GM18909 (cell line): ENCODE measurements at regions not wholly inside any gene's neighbourhood (a gene's known extent, or its start where the extent isn't known, plus 50 kb on each side); places are given as distances from the start of the nearest gene placed in this dataset.

Experiments used
- ATAC-seq: cut with Tn5 transposase; IDR thresholded peaks from one replicate; pipeline ENCODE4 v1.9.1; 2021; ENCODE audit warnings: mild to moderate bottlenecking; ENCODE audit not compliant: unreplicated experiment, poor library complexity

DNA sequence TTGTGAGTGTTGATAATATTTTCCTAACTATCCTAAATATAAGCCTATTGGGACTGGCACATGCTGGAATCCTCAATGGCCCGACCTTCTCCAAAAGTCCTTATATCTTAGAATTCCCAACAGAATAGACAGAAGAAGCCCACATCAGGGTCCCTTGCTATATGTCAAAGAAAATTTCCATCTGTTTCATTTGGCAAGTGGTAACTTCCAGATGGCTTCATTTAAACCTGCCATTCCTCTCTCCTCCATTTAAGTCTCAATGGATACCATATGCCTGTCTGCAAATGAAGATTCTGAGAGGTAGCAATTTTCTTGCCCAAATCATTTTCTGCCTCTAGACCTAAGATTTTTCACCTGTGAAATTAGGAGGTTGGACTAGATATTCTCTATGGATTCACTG is 73.1 kb upstream of the KCNA4 start:
- ATAC-seq, result no peak

DNA sequence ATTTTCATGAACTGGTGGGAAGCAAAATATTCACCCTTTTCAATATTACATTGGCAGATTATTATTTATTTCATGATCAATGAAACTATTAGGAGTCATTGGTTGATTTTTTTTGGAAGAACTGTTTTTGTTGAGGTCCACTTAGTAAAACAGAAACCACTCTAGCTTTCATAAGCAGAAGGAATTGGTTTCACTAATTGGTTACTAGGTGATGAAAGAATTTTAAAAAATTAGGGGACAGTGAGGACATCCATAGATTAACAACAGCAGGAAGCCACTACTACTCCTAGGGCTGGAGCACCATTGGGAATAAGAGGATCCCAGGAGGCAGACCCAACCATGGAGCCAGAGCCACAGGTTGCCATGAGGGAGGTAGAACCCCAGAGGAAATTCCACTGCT is 74.4 kb upstream of the KCNA4 start:
- peak; percentile 40 for ATAC-seq

DNA sequence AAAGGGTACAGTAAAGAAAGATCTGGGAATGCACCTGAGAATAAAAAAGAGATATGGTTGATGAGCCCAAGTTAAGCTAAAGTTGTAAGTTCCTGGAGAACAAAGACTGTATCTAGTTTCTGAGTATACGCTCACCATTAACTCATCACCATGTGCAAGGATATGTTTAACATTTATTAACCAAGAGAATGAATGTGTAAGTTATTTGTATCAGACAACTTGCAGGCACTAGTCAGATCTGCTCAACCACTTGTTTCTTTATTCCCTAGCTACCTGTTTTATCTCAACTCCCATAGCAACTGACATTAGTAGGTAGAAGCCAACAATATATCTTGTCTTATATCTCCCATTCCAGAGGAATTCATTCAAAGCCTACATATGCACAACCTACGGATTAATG is 74.9 kb upstream of the KCNA4 start:
- peak; percentile 83 for ATAC-seq

DNA sequence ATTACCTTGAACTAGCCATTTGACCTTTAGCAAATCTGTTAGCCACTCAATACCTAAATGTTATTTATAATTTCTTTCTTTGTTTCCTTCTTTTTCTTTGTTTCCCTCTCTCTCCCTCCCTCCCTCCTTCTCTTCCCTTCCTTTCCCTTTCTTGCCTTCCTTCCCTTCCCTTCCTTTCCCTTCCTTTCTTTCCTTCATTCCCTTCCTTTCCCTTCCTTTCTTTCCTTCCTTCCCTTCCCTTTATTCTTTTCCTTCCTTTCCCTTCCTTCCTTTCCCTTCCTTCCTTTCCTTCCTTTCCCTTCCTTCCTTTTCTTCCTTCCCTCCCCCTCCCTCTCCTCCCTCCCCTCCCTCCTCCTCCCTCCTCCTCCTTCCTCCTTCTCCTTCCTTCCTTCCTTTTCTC is 75.7 kb upstream of the KCNA4 start:
- no peak for ATAC-seq

DNA sequence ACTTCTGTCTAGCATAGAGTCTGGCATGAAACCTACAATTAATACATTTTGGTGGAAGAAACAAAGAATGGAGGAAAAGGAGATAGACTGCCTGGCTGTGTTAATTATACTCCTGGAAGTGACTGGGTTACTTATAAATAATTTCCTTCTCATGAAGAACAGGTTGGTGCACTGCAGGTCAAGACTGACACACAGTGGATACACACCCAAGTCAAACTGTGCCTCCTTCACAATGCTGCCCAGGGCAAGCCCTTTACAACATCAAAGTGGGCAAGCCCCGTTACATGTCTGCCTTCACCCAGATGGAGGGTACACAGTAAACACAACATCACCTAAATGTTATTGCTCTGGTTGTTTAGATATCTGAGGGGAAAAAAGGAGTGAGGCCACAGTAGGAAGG is 83.7 kb upstream of the KCNA4 start:
- no peak for ATAC-seq

DNA sequence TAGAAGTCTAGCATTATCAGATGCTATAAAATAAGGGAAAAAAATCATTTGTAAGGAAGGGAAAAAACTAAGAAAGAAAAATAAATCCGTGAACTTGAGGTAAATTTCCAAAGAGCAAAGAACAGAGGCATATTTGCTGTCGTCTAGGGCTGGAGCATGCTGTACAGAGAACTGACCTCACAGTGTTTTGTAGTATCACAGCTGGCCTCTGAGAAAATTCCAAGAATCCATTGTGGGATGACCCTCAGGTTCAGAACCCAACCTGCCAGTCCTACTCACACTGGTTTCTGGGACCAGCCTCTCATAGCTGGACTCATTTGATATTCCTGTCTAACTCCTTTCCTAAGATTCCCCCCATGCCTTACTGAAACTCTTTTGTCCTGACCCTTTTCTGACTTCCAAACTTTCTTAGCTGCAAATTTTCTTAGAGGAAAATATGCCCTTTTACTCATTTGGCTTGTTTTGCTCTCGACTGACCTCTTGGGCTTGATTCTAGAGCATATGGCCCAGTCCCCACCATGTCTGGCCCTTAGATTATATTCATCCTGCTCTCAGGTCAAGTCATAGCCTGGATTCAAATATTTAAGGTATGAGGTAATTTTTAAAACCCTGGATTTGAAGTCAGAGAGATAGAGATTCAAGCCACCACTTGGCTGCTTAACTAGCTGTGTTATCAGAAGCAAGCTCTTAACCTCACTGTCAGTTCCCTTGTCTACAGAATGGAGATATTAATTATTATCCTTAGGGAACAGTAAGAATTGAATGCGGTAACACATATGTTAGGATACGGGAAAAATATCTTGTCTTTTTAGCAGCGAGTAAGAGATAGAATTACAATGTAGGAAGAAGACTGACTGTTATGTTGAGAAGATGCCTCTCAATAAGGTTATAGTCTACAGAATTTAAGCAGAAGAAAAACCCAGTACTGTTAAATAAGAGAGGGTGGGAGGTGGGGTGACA is 89.7 kb upstream of the KCNA4 start:
- ATAC-seq, result no peak

DNA sequence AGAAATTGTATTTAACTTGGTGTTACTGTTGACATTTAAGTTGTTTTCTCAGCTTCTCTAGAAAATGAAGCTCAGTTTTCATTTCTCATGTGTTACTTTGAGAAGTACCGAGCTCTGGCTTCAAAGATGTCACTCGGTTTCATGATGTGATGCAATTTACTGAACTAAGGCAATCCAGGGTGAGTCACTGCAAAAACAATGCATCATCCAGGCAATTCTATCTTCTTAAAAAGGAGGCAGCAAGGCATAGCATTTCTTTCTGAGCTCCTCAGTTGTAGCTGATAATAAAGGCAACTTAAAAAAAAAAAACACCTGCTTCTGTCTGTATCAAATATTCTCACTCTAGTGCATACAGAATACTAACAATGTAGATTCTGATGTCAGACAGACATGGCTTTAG is 91.1 kb upstream of the KCNA4 start:
- ATAC-seq, result no peak

DNA sequence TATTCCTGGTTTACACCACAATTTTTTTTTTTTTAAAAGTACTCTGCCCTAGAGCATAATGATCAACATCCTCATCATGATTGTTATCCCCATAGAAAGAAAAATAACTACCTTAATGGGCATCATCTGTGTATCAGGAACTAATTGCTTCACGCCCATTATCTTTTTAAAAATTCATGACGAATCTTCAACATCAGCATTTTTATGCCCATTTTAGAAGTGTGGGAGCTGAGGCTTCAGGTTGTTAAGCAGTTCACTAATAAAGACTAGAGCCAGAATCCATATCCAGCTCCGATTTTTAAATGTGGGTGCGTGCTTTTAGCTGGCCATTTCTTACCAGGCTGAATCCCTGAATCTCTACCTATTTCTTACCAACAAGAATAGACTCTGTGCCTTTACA is 92.9 kb upstream of the KCNA4 start:
- no peak for ATAC-seq

DNA sequence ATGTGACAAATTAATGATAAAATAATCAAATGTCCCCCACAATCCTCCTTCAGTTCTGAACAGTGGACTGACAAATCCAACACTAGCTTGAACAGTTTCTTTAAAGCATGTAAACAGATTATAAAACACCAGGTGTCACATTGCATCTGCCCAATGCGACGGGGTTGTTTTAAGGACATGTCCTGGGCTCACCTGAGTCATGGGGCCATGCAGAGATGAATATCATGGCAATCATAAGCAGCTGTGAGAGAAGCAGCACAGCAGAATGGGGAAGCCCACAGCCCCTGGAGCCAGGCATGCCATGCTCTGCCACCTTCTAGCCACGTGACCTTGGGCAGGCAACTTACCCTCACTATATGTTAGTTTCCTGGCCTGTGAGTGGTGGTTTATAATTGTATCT is 93.9 kb upstream of the KCNA4 start:
- ATAC-seq, result no peak

DNA sequence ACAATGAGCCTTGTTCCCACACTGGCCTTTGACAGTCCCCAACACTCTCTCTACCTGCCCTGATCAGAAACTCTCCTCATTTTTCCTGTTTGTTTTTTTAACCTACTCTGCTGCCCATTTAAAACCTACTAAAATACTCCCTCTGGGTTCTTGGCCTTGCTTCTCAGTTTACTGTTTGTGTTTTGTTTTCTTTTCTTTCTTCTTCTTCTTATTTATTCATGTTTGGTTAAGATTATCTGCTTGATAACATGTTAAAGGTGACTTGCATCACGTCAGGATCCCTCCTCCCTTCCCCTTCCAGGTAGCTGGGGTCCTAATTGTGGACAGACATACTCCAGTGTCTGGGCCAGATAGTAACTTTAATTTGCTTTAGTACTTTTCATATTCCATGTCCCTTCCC is 95.0 kb upstream of the KCNA4 start:
- ATAC-seq, result no peak

DNA sequence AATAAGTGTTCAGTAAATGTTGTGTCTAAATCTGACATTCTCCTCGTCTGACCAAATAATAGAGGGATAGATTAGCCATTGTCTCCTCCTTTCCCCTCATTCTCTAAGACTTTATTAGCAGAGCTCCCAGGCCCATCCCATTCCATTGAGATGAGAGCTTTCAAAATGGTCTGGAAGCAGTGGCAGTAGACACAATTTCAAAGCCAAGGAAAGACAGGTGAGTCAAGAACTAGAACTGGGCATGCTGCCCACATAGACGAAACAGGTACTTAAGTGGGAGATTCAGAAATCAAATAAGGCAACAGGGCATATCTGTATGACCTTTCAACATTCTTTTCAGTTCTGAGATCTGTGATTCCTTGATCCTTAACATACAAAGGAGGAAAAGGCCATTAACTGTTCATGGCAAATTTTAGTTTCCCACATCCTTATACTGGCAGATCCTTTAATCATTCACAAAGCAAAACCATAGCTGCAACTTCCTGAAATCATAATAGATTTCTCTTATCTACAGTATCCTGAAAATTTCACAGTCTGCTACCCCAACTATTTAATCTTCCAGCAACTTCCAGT is 96.6 kb upstream of the KCNA4 start:
- ATAC-seq, result no peak

DNA sequence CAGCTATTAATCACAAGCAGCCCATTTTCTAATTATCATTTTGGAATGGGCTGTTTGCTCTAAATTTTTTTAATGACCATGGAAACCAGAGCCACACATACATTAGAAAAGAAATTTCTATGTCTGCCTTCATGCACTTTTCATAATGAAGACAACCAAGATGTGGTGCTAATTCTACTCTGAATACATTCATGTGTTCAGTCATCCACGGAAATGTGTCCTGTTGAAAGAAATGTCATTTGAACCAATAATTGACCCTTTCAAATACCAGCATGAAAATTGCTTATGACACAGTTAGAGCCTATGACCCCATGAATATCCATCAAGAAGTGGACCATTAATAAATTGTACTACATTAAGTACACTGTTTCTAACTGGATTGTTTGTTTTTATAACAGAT is 99.7 kb upstream of the KCNA4 start:
- no peak for ATAC-seq

DNA sequence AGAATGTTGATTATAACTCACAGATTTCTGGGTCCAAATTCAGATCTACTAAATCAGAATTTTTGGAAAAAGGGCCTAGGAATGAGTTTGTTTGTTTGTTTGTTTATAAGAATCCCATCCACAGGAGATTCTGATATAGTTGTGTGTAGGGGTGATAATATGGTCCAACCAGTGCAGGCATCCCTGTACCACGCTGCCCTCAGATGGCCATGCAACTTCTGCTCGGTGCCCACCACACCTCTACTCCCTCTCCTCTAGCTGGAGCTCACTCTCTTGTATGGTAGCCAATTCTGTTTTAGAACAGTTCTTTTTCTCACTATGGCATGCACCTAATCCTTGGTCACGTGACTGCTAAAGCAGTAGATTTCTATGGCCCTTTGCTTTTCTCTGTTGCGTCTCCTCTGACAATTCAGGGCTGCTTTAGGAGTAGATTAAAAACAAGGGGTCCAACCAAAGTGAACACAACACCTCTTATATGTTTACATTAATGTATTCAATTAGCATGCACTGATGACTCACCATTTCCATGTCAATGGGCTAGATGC is 103.3 kb upstream of the KCNA4 start:
- ATAC-seq, result no peak

DNA sequence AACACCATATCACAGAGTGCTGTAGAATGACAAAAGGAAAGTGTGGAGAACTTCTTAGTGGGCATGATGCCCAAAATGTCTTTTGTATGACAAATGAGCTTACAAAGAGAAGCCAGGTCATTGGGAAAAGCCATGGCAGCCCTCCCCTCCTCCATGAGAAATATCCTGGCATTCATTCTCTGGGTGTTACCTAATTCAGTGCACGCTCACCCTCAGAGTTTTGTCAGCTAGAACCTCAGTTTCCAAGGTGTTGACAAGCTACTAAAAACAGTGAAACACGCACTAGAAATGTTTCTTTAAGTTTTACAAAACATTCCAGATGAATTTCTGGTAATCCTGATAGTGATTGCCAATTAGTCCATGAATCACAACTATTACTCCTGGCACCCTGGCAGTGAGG is 105.4 kb upstream of the FSHB start:
- no peak for ATAC-seq

DNA sequence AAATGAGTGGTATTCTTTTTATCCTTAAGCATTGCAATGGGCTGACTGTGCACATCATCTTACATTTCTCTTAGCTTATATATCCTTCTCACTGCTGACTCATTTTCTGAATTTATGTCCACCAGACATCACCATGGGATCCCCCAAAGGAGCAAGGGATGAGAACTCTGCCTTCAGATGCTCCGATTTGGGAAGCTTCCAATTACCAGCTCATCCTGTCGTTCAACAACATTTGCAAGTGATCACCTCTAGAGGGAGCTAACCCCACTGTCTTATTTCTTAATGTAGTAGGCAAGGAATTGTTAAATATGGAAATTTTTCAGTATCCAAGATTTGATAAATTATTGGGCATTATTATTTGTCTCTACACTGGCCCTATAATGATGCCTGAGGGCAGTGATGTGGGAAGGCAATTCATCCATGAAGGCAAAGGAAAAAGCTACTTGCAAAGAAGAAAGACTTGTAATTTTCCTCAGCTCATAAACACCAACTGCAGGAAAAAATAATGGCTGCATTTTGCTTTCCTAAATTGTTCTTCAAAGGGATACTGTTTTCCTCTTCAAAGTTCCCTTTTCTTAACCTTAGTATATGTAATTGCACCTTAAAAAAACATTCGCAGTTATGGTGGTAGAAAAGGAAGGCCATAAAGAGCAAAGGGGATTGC is 102.4 kb upstream of the FSHB start:
- no peak for ATAC-seq

DNA sequence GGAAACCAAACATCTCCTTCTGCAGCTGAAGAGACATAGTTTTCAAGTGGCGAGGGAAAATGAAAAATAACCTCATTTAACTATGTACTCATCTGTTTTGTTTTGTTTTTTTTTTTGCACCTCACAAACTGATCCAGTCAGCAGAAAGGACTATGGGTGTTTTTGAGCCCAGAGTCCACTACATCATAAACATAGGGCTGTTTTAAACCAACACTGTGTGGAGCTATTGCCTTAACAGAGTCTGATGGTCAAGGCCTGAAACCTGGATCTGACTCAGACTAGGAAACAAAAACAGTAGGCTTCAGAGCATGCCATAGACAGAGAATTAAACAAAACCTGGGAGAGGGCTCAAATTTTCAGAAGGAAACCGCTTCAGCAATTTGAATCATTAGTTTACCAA is 99.3 kb upstream of the FSHB start:
- ATAC-seq, result peak; percentile 69

DNA sequence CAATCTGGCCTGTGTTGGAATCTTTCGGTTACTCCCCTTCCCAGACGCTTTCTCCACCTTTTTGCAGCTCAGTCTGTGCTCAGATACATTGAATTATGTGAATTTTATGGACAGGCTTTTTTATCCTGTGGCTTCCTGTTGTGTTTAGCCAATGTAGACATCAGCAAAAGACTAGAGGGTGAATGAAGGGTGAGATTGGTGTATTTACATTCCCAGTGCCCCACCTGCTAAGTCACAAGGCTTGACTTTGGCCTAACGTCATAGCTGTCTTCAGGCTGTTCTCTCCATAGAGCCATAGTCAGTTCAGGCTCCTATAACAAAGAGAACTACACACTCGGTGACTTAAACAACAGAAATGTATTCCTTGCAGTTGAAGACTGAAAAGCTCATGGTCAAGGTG is 97.5 kb upstream of the FSHB start:
- ATAC-seq, result no peak

DNA sequence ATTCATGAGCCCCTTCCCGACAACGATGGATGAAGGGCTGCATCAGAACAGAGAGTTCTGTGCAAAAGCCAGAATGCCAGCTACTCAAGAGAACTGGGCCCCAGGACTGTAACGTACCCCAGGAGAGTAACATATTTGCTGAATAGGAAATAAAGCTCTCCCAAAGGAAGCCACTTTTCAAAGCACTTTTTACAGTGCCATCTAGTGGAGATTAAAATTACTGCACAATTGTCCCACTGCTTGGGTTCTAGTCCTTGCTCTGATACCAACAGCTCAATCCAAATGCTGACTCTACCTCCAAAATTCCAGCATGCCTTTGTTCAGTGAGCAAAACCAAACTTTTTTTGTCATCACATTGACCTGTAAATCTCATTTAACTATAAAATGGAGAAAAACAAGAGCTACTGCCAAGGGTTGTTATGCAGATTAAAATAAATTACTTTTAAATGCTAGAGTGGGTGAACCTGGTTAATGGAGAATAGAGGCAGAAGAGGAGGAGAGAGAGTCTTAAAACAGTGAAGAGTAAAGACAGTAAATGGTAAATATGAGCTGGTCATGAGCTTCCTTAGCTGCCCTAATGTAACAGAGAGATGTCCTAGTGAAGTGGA is 87.6 kb upstream of the FSHB start:
- peak; percentile 75 for ATAC-seq

DNA sequence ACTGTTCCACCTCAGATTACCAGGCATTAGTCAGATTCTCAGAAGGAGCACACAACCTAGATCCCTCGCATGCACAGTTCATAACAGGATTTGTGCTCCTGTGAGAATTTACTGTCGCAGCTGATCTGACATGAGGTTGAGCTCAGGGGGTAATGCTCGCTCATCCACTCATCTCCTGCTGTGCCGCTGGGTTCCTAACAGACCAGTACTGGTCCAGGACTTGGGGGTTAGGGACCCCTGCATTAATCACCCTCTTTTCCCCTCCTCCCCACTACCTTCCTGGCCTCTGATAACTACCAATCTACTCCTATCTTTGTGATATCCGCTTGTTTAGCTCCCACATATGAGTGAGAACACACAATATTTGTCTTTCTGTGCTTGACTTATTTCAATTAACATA is 83.5 kb upstream of the FSHB start:
- no peak for ATAC-seq

DNA sequence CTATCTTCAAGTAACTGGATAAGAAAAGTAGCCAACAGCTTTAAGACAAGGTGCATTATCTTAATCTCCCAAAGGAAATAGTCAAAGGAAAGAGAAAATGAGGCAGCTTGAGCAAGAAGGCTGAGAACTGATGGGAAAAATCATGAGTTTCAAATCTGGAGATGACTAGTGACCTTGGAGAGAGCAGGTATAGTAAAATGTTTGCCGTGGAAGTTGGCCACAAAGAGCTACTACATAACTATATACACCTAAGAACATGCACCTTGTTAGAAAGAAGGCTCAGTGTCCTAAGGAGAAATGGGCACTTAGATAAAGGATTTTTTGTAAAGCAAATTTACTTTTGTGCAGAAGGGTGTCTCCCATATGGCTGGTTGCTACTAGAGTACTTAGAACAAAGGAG is 80.8 kb upstream of the FSHB start:
- ATAC-seq, result no peak

DNA sequence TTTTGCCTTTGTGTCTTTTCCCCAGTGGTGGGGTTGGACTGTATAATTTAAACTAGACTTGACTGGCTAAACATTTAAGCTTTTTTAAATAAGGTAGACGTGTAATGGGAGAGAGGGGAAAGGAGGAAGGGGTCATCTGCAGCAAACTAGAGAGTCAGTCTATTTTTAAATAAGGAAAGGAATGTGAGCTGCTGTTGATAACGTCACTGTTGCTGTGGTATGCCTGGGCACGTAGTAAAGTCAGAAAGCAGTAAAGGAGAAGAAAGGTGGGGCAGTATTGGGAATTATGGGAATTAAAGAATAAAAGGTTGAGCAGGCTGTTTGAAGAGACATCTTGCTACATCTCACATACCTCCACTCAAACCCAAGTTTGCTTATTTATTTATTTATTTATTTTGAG is 80.4 kb upstream of the FSHB start:
- ATAC-seq, result no peak
